H1 (cell line): ENCODE measurements at regions not wholly inside any gene's neighbourhood (a gene's known extent, or its start where the extent isn't known, plus 50 kb on each side); places are given as distances from the start of the nearest gene placed in this dataset.

Experiments used
- CTCF ChIA-PET: fragments of 300-600 bp; sonication (Branson Sonifier 250); formaldehyde crosslinking; loops from one replicate; lab custom pipeline; 2021; ENCODE audit not compliant: partially characterized antibody; lab: Charles Lee
- POLR2A ChIA-PET: fragments of 300-600 bp; sonication (Branson Sonifier 250); formaldehyde crosslinking; loops from one replicate; lab custom pipeline; 2021; ENCODE audit warnings: inconsistent platforms; ENCODE audit not compliant: partially characterized antibody; lab: Charles Lee
- DNase-seq, 2 experiments: peaks; one replicate each; pipeline versions ENCODE4 v3.0.0 to v3.0.0-alpha.2; 2010 to 2022; ENCODE audit warnings: low spot score in 2 of 2, low read depth in 1 of 2, mixed read lengths in 1 of 2
- FAIRE-seq: peaks from 2 replicates; lab custom pipeline; 2011; peaks lifted over from hg19 to GRCh38; lab: Jason Lieb, UNC
- H2AFZ ChIP-seq: 2 replicates; pipeline ENCODE4 v1.8.1; 2012; ENCODE audit warnings: low read length, inconsistent platforms
- H2AK5ac ChIP-seq: 2 replicates; pipeline ENCODE4 v1.6.1; 2013; ENCODE audit warnings: low read depth, low read length
- H2BK120ac ChIP-seq: replicated peaks from 2 replicates; pipeline ENCODE3; 2013; ENCODE audit warnings: low read depth, low read length, inconsistent platforms
- H2BK12ac ChIP-seq: 2 replicates; pipeline ENCODE4 v1.6.1; 2013; ENCODE audit warnings: low read depth, low read length
- H2BK15ac ChIP-seq: 2 replicates; pipeline ENCODE4 v1.6.1; 2013; ENCODE audit warnings: low read length
- H2BK20ac ChIP-seq: 2 replicates; pipeline ENCODE4 v1.6.1; 2013; ENCODE audit warnings: low read length
- H2BK5ac ChIP-seq: 2 replicates; pipeline ENCODE4 v1.6.1; 2013; ENCODE audit warnings: low read depth, low read length
- H3K14ac ChIP-seq: 2 replicates; pipeline ENCODE4 v1.6.1; 2013; ENCODE audit warnings: inconsistent platforms; ENCODE audit not compliant: insufficient read length
- H3K18ac ChIP-seq: 2 replicates; pipeline ENCODE4 v1.6.1; 2013; ENCODE audit warnings: low read length; ENCODE audit errors: extremely low read depth
- H3K23ac ChIP-seq: 2 replicates; pipeline ENCODE4 v1.6.1; 2013; ENCODE audit warnings: inconsistent platforms; ENCODE audit not compliant: insufficient read length
- H3K23me2 ChIP-seq: 2 replicates; pipeline ENCODE4 v1.6.1; 2013; ENCODE audit warnings: low read depth, low read length
- H3K27ac ChIP-seq: 2 replicates; pipeline ENCODE4 v1.6.1; 2011; ENCODE audit warnings: low read depth, low read length, inconsistent platforms
- H3K27me3 ChIP-seq, 4 experiments: replicated peaks in 1 of 4; 1 replicate in 1 of 4; 2 replicates in 3 of 4; pipeline versions ENCODE4 v1.6.1 to v1.8.1; 2011 to 2013; ENCODE audit warnings: low read length in 3 of 4, mild to moderate bottlenecking in 3 of 4, inconsistent platforms in 2 of 4, mixed read lengths in 2 of 4, moderate library complexity in 1 of 4; ENCODE audit not compliant: control insufficient read depth in 3 of 4, insufficient read depth in 3 of 4; ENCODE audit errors: extremely low read depth in 1 of 4
- H3K36me3 ChIP-seq, 4 experiments: 2 replicates each; pipeline versions ENCODE4 v1.6.1 to v1.8.1; 2011 to 2013; ENCODE audit warnings: mild to moderate bottlenecking in 4 of 4, low read length in 3 of 4, moderate library complexity in 2 of 4, control low read depth in 1 of 4, inconsistent platforms in 1 of 4; ENCODE audit not compliant: insufficient read depth in 4 of 4, control insufficient read depth in 2 of 4
- H3K4ac ChIP-seq: replicated peaks from 2 replicates; pipeline ENCODE3; 2013; ENCODE audit warnings: low read length, low read depth, mixed read lengths, inconsistent platforms; ENCODE audit not compliant: insufficient read length
- H3K4me1 ChIP-seq, 4 experiments: replicated peaks in 1 of 4; 1 replicate in 1 of 4; 2 replicates in 3 of 4; pipeline versions ENCODE4 v1.6.1 to v1.8.1; 2011 to 2013; ENCODE audit warnings: low read length in 3 of 4, inconsistent platforms in 2 of 4, mixed read lengths in 1 of 4; ENCODE audit not compliant: insufficient read depth in 4 of 4, control insufficient read depth in 3 of 4
- H3K4me2 ChIP-seq, 2 experiments: 2 replicates each; pipeline versions ENCODE4 v1.6.1 to v1.8.1; 2011 to 2013; ENCODE audit warnings: low read depth in 2 of 2, low read length in 2 of 2, control low read depth in 1 of 2, inconsistent platforms in 1 of 2, mild to moderate bottlenecking in 1 of 2; ENCODE audit not compliant: insufficient read depth in 1 of 2
- H3K4me3 ChIP-seq, 4 experiments: fragments of 200-600, 300-600 bp in 1 of 4; sonication (generic), shearing (Covaris generic), sonication (Bioruptor Twin) in 1 of 4; 2 replicates each; pipeline versions ENCODE4 v1.5.1 to v1.8.1; 2011 to 2016; ENCODE audit warnings: low read length in 4 of 4, low read depth in 3 of 4, control low read depth in 2 of 4, inconsistent platforms in 2 of 4, mild to moderate bottlenecking in 2 of 4, mixed read lengths in 1 of 4, moderate library complexity in 1 of 4; ENCODE audit not compliant: insufficient read depth in 2 of 4; ENCODE audit errors: extremely low read depth in 1 of 4
- H3K56ac ChIP-seq: replicated peaks from 2 replicates; pipeline ENCODE3; 2013; ENCODE audit warnings: low read depth, mild to moderate bottlenecking, mixed read lengths, low read length, inconsistent platforms; ENCODE audit not compliant: insufficient read length
- H3K79me1 ChIP-seq: 2 replicates; pipeline ENCODE4 v1.6.1; 2013; ENCODE audit warnings: low read depth, low read length, control low read depth
- H3K79me2 ChIP-seq, 2 experiments: 2 replicates each; pipeline versions ENCODE4 v1.6.1 to v1.8.1; 2012 to 2013; ENCODE audit warnings: low read length in 2 of 2, mild to moderate bottlenecking in 2 of 2, inconsistent platforms in 1 of 2; ENCODE audit not compliant: insufficient read depth in 2 of 2, control insufficient read depth in 1 of 2
- H3K9ac ChIP-seq, 4 experiments: replicated peaks in 1 of 4; 1 replicate in 1 of 4; 2 replicates in 3 of 4; pipeline versions ENCODE4 v1.6.1 to v1.8.1; 2011 to 2013; ENCODE audit warnings: low read depth in 3 of 4, low read length in 3 of 4, control low read depth in 2 of 4, mild to moderate bottlenecking in 2 of 4, moderate library complexity in 2 of 4, inconsistent platforms in 1 of 4; ENCODE audit errors: extremely low read depth in 1 of 4
- H3K9me3 ChIP-seq, 2 experiments: 2 replicates each; pipeline versions ENCODE4 v1.6.1 to v1.8.1; 2012 to 2013; ENCODE audit warnings: mild to moderate bottlenecking in 2 of 2, moderate library complexity in 2 of 2, control low read depth in 1 of 2, inconsistent platforms in 1 of 2, low read depth in 1 of 2, low read length in 1 of 2, mixed read lengths in 1 of 2; ENCODE audit not compliant: insufficient read depth in 2 of 2
- H4K20me1 ChIP-seq, 2 experiments: replicated peaks in 1 of 2; 2 replicates each; pipeline versions ENCODE3 to v1.8.1; 2011 to 2013; ENCODE audit warnings: inconsistent platforms in 2 of 2, low read length in 2 of 2, mild to moderate bottlenecking in 1 of 2; ENCODE audit not compliant: insufficient read depth in 2 of 2, control insufficient read depth in 1 of 2
- H4K5ac ChIP-seq: 2 replicates; pipeline ENCODE4 v1.6.1; 2013; ENCODE audit warnings: low read length, low read depth, mixed read lengths, inconsistent platforms; ENCODE audit not compliant: insufficient read length
- H4K8ac ChIP-seq: 2 replicates; pipeline ENCODE4 v1.8.0; 2013; ENCODE audit warnings: mild to moderate bottlenecking, moderate library complexity, low read length, inconsistent platforms; ENCODE audit not compliant: insufficient read depth; ENCODE audit errors: extremely low read depth
- H4K91ac ChIP-seq: replicated peaks from 2 replicates; pipeline ENCODE3; 2013; ENCODE audit warnings: low read length, mixed read lengths, inconsistent platforms; ENCODE audit not compliant: insufficient read length
- ASH2L ChIP-seq: fragments of 200-600, 300-600 bp; sonication (generic); IDR thresholded peaks from one replicate; pipeline ENCODE4 v1.7.1; 2017; ENCODE audit warnings: low read length
- BACH1 ChIP-seq: IDR thresholded peaks from 2 replicates; pipeline ENCODE4 v1.6.1; 2012; ENCODE audit warnings: low read length, improper control_type of control experiment
- BRCA1 ChIP-seq: IDR thresholded peaks from 2 replicates; pipeline ENCODE4 v1.6.1; 2012; ENCODE audit warnings: low read depth, low read length, improper control_type of control experiment
- CHD2 ChIP-seq: IDR thresholded peaks from 2 replicates; pipeline ENCODE4 v1.6.1; 2012; ENCODE audit warnings: low read length, improper control_type of control experiment
- GTF2F1 ChIP-seq: IDR thresholded peaks from 2 replicates; pipeline ENCODE4 v1.6.1; 2012; ENCODE audit warnings: low read depth, low read length, improper control_type of control experiment, borderline replicate concordance
- JUND ChIP-seq: IDR thresholded peaks from 2 replicates; pipeline ENCODE4 v1.6.1; 2011; ENCODE audit warnings: mild to moderate bottlenecking, improper control_type of control experiment, low read length
- NRF1 ChIP-seq: IDR thresholded peaks from 2 replicates; pipeline ENCODE4 v1.6.1; 2011; ENCODE audit warnings: mild to moderate bottlenecking, low read depth, low read length, improper control_type of control experiment
- POLR2A ChIP-seq, 2 experiments: IDR thresholded peaks; 1 replicate in 1 of 2; 2 replicates in 1 of 2; pipeline ENCODE4 v1.6.1; 2011; ENCODE audit warnings: low read depth in 2 of 2, low read length in 2 of 2, mild to moderate bottlenecking in 2 of 2; ENCODE audit errors: control extremely low read depth in 1 of 2
- POLR2AphosphoS5 ChIP-seq: IDR thresholded peaks from 2 replicates; pipeline ENCODE4 v1.6.1; 2011; ENCODE audit warnings: low read depth, low read length
- POU5F1 ChIP-seq: IDR thresholded peaks from 2 replicates; pipeline ENCODE4 v1.6.1; 2011; ENCODE audit warnings: low read depth, mild to moderate bottlenecking, low read length, moderate library complexity
- SP4 ChIP-seq: IDR thresholded peaks from 2 replicates; pipeline ENCODE4 v1.6.1; 2012; ENCODE audit warnings: low read length, inconsistent platforms
- SUZ12 ChIP-seq: fragments of 200-600 bp; sonication (generic); IDR thresholded peaks from 2 replicates; pipeline ENCODE4 v1.6.1; 2012; ENCODE audit warnings: mild to moderate bottlenecking, inconsistent platforms, low read length, moderate library complexity, mixed read lengths
- TAF1 ChIP-seq: IDR thresholded peaks from 2 replicates; pipeline ENCODE4 v1.6.1; 2011; ENCODE audit warnings: mild to moderate bottlenecking, low read depth, low read length
- YY1 ChIP-seq: IDR thresholded peaks from 2 replicates; pipeline ENCODE4 v1.6.1; 2011; ENCODE audit warnings: low read depth, mild to moderate bottlenecking, low read length
- WGBS, 2 experiments: shearing (Covaris generic) in 1 of 2; methylation state at CpG; one replicate each; pipeline versions ENCODE4 v1.1.6 to v1.1.7; 2013 to 2015; ENCODE audit warnings: low lambda C conversion rate in 2 of 2, mixed read lengths in 2 of 2, inconsistent platforms in 1 of 2, low coverage in 1 of 2, missing lambda C conversion rate in 1 of 2; ENCODE audit not compliant: insufficient replicate concordance in 2 of 2, insufficient coverage in 1 of 2, insufficient read length in 1 of 2; ENCODE audit errors: extremely low coverage in 1 of 2, missing lambda C conversion rate in 1 of 2; 5-methylcytosine and 5-hydroxymethylcytosine counted together
- TF ChIP-seq, protein P1 (sequence below): IDR thresholded peaks from 2 replicates; pipeline ENCODE4 v1.6.1; 2011; ENCODE audit warnings: low read length, improper control_type of control experiment

DNA sequence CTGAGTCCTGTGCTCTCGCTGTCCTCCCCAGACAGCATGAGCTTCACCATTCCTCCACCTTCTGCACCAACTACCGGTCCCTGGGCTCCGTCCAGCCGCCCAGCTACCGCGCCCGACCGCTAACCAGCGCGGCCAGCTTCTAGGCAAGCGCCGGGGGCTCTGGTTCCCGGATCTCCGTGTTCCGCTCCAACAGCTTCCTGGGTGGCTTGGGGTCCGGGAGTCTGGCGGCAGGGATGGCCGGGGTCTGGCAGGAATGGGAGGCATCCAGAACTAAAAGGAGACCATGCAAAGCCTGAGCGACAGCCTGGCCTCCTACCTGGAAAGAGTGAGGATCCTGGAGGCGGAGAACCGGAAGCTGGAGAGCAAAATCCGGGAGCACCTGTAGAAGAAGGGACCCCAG, 613.1 kb upstream of the PTGER4 start:
- Histone ChIP-seq H3K4ac (no peak overlapping the region), H2BK15ac (no peak overlapping the region), H3K56ac (no peak overlapping the region), H3K18ac (no peak overlapping the region), H3K4me2 (no peak overlapping the region), H3K79me2 (no peaks in the 10 kb centered on the region), H3K23ac (no peak overlapping the region), H3K9me3 (peaks cover 0 to 2% of the 10 kb centered on the region in 2 experiments; a peak in 1 of 4 replicates), H2BK12ac (no peak overlapping the region), H3K27ac (no peak overlapping the region), H3K14ac (no peak overlapping the region), H2BK20ac (no peak overlapping the region), H2AFZ (no peak overlapping the region), H3K4me3 (no peak overlapping the region), H4K20me1 (no peaks in the 10 kb centered on the region), H4K91ac (no peak overlapping the region), H4K8ac (no peak overlapping the region), H3K36me3 (no peaks in the 10 kb centered on the region), H3K79me1 (no peaks in the 10 kb centered on the region), H3K4me1 (no peaks in the 10 kb centered on the region), H4K5ac (no peak overlapping the region), H2BK120ac (no peak overlapping the region), H3K9ac (no peak overlapping the region), H3K23me2 (no peaks in the 10 kb centered on the region), H3K27me3 (no peaks in the 10 kb centered on the region), H2BK5ac (no peak overlapping the region), H2AK5ac (no peak overlapping the region)
- DNase-seq (no peak), FAIRE-seq (no peak)
- WGBS, 2 experiments: 99% methylated on average over 18 of the region's 22 CpGs; no CpG with 5 or more reads in 1 of the 2 experiments
- POLR2A ChIA-PET: no interaction called here
- no peak for TF ChIP-seq BRCA1
- TF ChIP-seq POU5F1: no peak
- TF ChIP-seq JUND: no peak
- TF ChIP-seq ASH2L: no peak
- TF ChIP-seq BACH1: no peak
- no peak for TF ChIP-seq POLR2A (IDR thresholded peaks at IDR 0.05; ENCODE audit: control extremely low read depth in 1 of 2, low read depth in 2 of 2, low read length in 2 of 2)
- no peak for TF ChIP-seq TAF1
- TF ChIP-seq YY1: no peak
- TF ChIP-seq CHD2: no peak
- TF ChIP-seq SUZ12: no peak
- no peak for TF ChIP-seq SP4
- TF ChIP-seq NRF1: no peak
- TF ChIP-seq, protein P1, sequence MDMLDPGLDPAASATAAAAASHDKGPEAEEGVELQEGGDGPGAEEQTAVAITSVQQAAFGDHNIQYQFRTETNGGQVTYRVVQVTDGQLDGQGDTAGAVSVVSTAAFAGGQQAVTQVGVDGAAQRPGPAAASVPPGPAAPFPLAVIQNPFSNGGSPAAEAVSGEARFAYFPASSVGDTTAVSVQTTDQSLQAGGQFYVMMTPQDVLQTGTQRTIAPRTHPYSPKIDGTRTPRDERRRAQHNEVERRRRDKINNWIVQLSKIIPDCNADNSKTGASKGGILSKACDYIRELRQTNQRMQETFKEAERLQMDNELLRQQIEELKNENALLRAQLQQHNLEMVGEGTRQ: no peak
- TF ChIP-seq POLR2AphosphoS5: no peak
- TF ChIP-seq GTF2F1: no peak
- CTCF ChIA-PET: no interaction called here
